ENCODE measurements at regions not wholly inside any gene's neighbourhood (a gene's known extent, or its start where the extent isn't known, plus 50 kb on each side); places are given as distances from the start of the nearest gene placed in this dataset.
"Not testable (repeated sequence)": the region's sequence is repeated elsewhere in the genome, so short reads cannot be mapped to it uniquely, and the experiment has no call there.

GRCh38 chr10:121145802-121146395 lies 294.7 kb downstream of the WDR11 start:
- not testable (repeated sequence) for H3K27ac ChIP-seq (ENCODE audit: low read depth in 2 of 2, low read length in 1 of 2)
- 27 to 47% methylated on average over 2 of the region's 2 CpGs for WGBS, 2 donors

GRCh38 chr10:121148921-121149320 lies 297.8 kb downstream of the WDR11 start:
- Histone ChIP-seq H3K4me3 (ENCODE audit: low read depth in 1 of 2, low read length in 2 of 2) (no peak overlapping the region), H3K27me3 (ENCODE audit: control insufficient read depth in 1 of 2, insufficient read depth in 2 of 2, low read length in 2 of 2) (no peaks in the 10 kb centered on the region), H3K4me1 (ENCODE audit: control insufficient read depth in 2 of 2, insufficient read depth in 2 of 2, low read length in 1 of 2) (no peaks in the 10 kb centered on the region), H3K27ac (ENCODE audit: low read depth in 2 of 2, low read length in 1 of 2) (no peak overlapping the region), H3K36me3 (ENCODE audit: control insufficient read depth in 2 of 2, insufficient read depth in 2 of 2, low read length in 1 of 2) (no peaks in the 10 kb centered on the region), H3K9me3 (ENCODE audit: control insufficient read depth in 2 of 2, insufficient read depth in 1 of 2, low read depth in 1 of 2, low read length in 1 of 2) (no peaks in the 10 kb centered on the region)
- WGBS, 2 donors: 86 to 92% methylated on average over 13 of the region's 13 CpGs

More at GRCh38 chr10:121145802-121146395, 294.7 kb downstream of the WDR11 start:
- H3K27me3 ChIP-seq (ENCODE audit: control insufficient read depth in 1 of 2, insufficient read depth in 2 of 2, low read length in 2 of 2); H3K9me3 ChIP-seq (ENCODE audit: control insufficient read depth in 2 of 2, insufficient read depth in 1 of 2, low read depth in 1 of 2, low read length in 1 of 2); H3K4me1 ChIP-seq (ENCODE audit: control insufficient read depth in 2 of 2, insufficient read depth in 2 of 2, low read length in 1 of 2); H3K4me3 ChIP-seq (ENCODE audit: low read depth in 1 of 2, low read length in 2 of 2); H3K36me3 ChIP-seq (ENCODE audit: control insufficient read depth in 2 of 2, insufficient read depth in 2 of 2, low read length in 1 of 2): not testable (repeated sequence)

- H3K27me3 ChIP-seq (ENCODE audit: control insufficient read depth in 1 of 2, insufficient read depth in 2 of 2, low read length in 2 of 2): no peaks in the 10 kb centered on the region
- H3K27ac ChIP-seq (ENCODE audit: low read depth in 2 of 2, low read length in 1 of 2): no peak overlapping the region
- no peak overlapping the region for H3K4me3 ChIP-seq (ENCODE audit: low read depth in 1 of 2, low read length in 2 of 2)
- no peaks in the 10 kb centered on the region for H3K36me3 ChIP-seq (ENCODE audit: control insufficient read depth in 2 of 2, insufficient read depth in 2 of 2, low read length in 1 of 2)
- WGBS, 2 donors: 84 to 85% methylated on average over 2 of the region's 2 CpGs
- H3K9me3 ChIP-seq (ENCODE audit: control insufficient read depth in 2 of 2, insufficient read depth in 1 of 2, low read depth in 1 of 2, low read length in 1 of 2): no peaks in the 10 kb centered on the region
- no peaks in the 10 kb centered on the region for H3K4me1 ChIP-seq (ENCODE audit: control insufficient read depth in 2 of 2, insufficient read depth in 2 of 2, low read length in 1 of 2)
Observed at GRCh38 chr10:121152033-121152432, 300.9 kb downstream of the WDR11 start.

- no peak overlapping the region for H3K4me3 ChIP-seq (ENCODE audit: low read depth in 1 of 2, low read length in 2 of 2)
- H3K36me3 ChIP-seq (ENCODE audit: control insufficient read depth in 2 of 2, insufficient read depth in 2 of 2, low read length in 1 of 2): no peaks in the 10 kb centered on the region
- no peaks in the 10 kb centered on the region for H3K9me3 ChIP-seq (ENCODE audit: control insufficient read depth in 2 of 2, insufficient read depth in 1 of 2, low read depth in 1 of 2, low read length in 1 of 2)
- no peaks in the 10 kb centered on the region for H3K27me3 ChIP-seq (ENCODE audit: control insufficient read depth in 1 of 2, insufficient read depth in 2 of 2, low read length in 2 of 2)
- H3K27ac ChIP-seq (ENCODE audit: low read depth in 2 of 2, low read length in 1 of 2): no peak overlapping the region
- no peaks in the 10 kb centered on the region for H3K4me1 ChIP-seq (ENCODE audit: control insufficient read depth in 2 of 2, insufficient read depth in 2 of 2, low read length in 1 of 2)
- WGBS, 2 donors: 95 to 97% methylated on average over 1 of the region's 1 CpG
Observed at GRCh38 chr10:121152935-121153334, 301.8 kb downstream of the WDR11 start.

GRCh38 chr10:121154310-121154709 lies 303.1 kb downstream of the WDR11 start:
- Histone ChIP-seq H3K4me3 (ENCODE audit: low read depth in 1 of 2, low read length in 2 of 2) (no peak overlapping the region), H3K27me3 (ENCODE audit: control insufficient read depth in 1 of 2, insufficient read depth in 2 of 2, low read length in 2 of 2) (no peaks in the 10 kb centered on the region), H3K27ac (ENCODE audit: low read depth in 2 of 2, low read length in 1 of 2) (no peak overlapping the region), H3K9me3 (ENCODE audit: control insufficient read depth in 2 of 2, insufficient read depth in 1 of 2, low read depth in 1 of 2, low read length in 1 of 2) (no peaks in the 10 kb centered on the region), H3K36me3 (ENCODE audit: control insufficient read depth in 2 of 2, insufficient read depth in 2 of 2, low read length in 1 of 2) (no peaks in the 10 kb centered on the region), H3K4me1 (ENCODE audit: control insufficient read depth in 2 of 2, insufficient read depth in 2 of 2, low read length in 1 of 2) (peaks cover 0 to 2% of the 10 kb centered on the region in 2 donors)
- WGBS, 2 donors: 75 to 81% methylated on average over 2 of the region's 2 CpGs

- Histone ChIP-seq H3K4me3 (ENCODE audit: low read depth in 1 of 2, low read length in 2 of 2) (no peak overlapping the region), H3K27ac (ENCODE audit: low read depth in 2 of 2, low read length in 1 of 2) (no peak overlapping the region), H3K9me3 (ENCODE audit: control insufficient read depth in 2 of 2, insufficient read depth in 1 of 2, low read depth in 1 of 2, low read length in 1 of 2) (no peaks in the 10 kb centered on the region), H3K4me1 (ENCODE audit: control insufficient read depth in 2 of 2, insufficient read depth in 2 of 2, low read length in 1 of 2) (peaks cover 0 to 2% of the 10 kb centered on the region in 2 donors), H3K36me3 (ENCODE audit: control insufficient read depth in 2 of 2, insufficient read depth in 2 of 2, low read length in 1 of 2) (no peaks in the 10 kb centered on the region), H3K27me3 (ENCODE audit: control insufficient read depth in 1 of 2, insufficient read depth in 2 of 2, low read length in 2 of 2) (no peaks in the 10 kb centered on the region)
- 24 to 32% methylated on average over 5 of the region's 5 CpGs for WGBS, 2 donors
Observed at GRCh38 chr10:121154846-121155245, 303.7 kb downstream of the WDR11 start.

GRCh38 chr10:121155742-121156474 lies 304.7 kb downstream of the WDR11 start:
- no peaks in the 10 kb centered on the region for H3K9me3 ChIP-seq (ENCODE audit: control insufficient read depth in 2 of 2, insufficient read depth in 1 of 2, low read depth in 1 of 2, low read length in 1 of 2)
- H3K27me3 ChIP-seq (ENCODE audit: control insufficient read depth in 1 of 2, insufficient read depth in 2 of 2, low read length in 2 of 2): no peaks in the 10 kb centered on the region
- no peak overlapping the region for H3K4me3 ChIP-seq (ENCODE audit: low read depth in 1 of 2, low read length in 2 of 2)
- 43 to 50% methylated on average over 5 of the region's 5 CpGs for WGBS, 2 donors
- H3K4me1 ChIP-seq (ENCODE audit: control insufficient read depth in 2 of 2, insufficient read depth in 2 of 2, low read length in 1 of 2): peaks cover 0 to 2% of the 10 kb centered on the region in 2 donors
- no peaks in the 10 kb centered on the region for H3K36me3 ChIP-seq (ENCODE audit: control insufficient read depth in 2 of 2, insufficient read depth in 2 of 2, low read length in 1 of 2)
- no peak overlapping the region for H3K27ac ChIP-seq (ENCODE audit: low read depth in 2 of 2, low read length in 1 of 2)

GRCh38 chr10:121157998-121158397 lies 306.8 kb downstream of the WDR11 start:
- no peak overlapping the region for H3K4me3 ChIP-seq (ENCODE audit: low read depth in 1 of 2, low read length in 2 of 2)
- no peaks in the 10 kb centered on the region for H3K27me3 ChIP-seq (ENCODE audit: control insufficient read depth in 1 of 2, insufficient read depth in 2 of 2, low read length in 2 of 2)
- H3K4me1 ChIP-seq (ENCODE audit: control insufficient read depth in 2 of 2, insufficient read depth in 2 of 2, low read length in 1 of 2): peaks cover 0 to 2% of the 10 kb centered on the region in 2 donors
- H3K36me3 ChIP-seq (ENCODE audit: control insufficient read depth in 2 of 2, insufficient read depth in 2 of 2, low read length in 1 of 2): no peaks in the 10 kb centered on the region
- peaks cover 0 to 2% of the 10 kb centered on the region in 2 donors for H3K9me3 ChIP-seq (ENCODE audit: control insufficient read depth in 2 of 2, insufficient read depth in 1 of 2, low read depth in 1 of 2, low read length in 1 of 2)
- 36 to 61% methylated on average over 4 to 5 of the region's 6 CpGs for WGBS, 2 donors
- H3K27ac ChIP-seq (ENCODE audit: low read depth in 2 of 2, low read length in 1 of 2): no peak overlapping the region

- Histone ChIP-seq H3K4me1 (ENCODE audit: control insufficient read depth in 2 of 2, insufficient read depth in 2 of 2, low read length in 1 of 2) (peaks cover 0 to 2% of the 10 kb centered on the region in 2 donors), H3K27me3 (ENCODE audit: control insufficient read depth in 1 of 2, insufficient read depth in 2 of 2, low read length in 2 of 2) (no peaks in the 10 kb centered on the region), H3K9me3 (ENCODE audit: control insufficient read depth in 2 of 2, insufficient read depth in 1 of 2, low read depth in 1 of 2, low read length in 1 of 2) (peaks cover 0 to 2% of the 10 kb centered on the region in 2 donors), H3K36me3 (ENCODE audit: control insufficient read depth in 2 of 2, insufficient read depth in 2 of 2, low read length in 1 of 2) (no peaks in the 10 kb centered on the region), H3K27ac (ENCODE audit: low read depth in 2 of 2, low read length in 1 of 2) (no peak overlapping the region), H3K4me3 (ENCODE audit: low read depth in 1 of 2, low read length in 2 of 2) (no peak overlapping the region)
- WGBS, 2 donors: 38 to 45% methylated on average over 2 of the region's 2 CpGs
Observed at GRCh38 chr10:121158988-121159579, 307.9 kb downstream of the WDR11 start.

Measured in esophagus (tissue), 2 donors.